IPS DF 6.9 (cell line): ENCODE measurements at regions not wholly inside any gene's neighbourhood (a gene's known extent, or its start where the extent isn't known, plus 50 kb on each side); places are given as distances from the start of the nearest gene placed in this dataset.
"Not testable (repeated sequence)": the region's sequence is repeated elsewhere in the genome, so short reads cannot be mapped to it uniquely, and the experiment has no call there.

Experiments
- DNase-seq: peaks from one replicate; pipeline ENCODE4 v3.0.0-alpha.2; 2013; ENCODE audit warnings: low read depth, low spot score
- H3K27ac ChIP-seq: one replicate; pipeline ENCODE4 v1.5.1; 2013; ENCODE audit warnings: low read length, control low read depth
- H3K27me3 ChIP-seq: 2 replicates; pipeline ENCODE4 v1.6.1; 2013; ENCODE audit warnings: mild to moderate bottlenecking, low read length; ENCODE audit not compliant: control insufficient read depth, insufficient read depth
- H3K36me3 ChIP-seq: 2 replicates; pipeline ENCODE4 v1.6.1; 2013; ENCODE audit warnings: low read length; ENCODE audit not compliant: control insufficient read depth, insufficient read depth
- H3K4me1 ChIP-seq: 2 replicates; pipeline ENCODE4 v1.6.1; 2013; ENCODE audit warnings: low read length; ENCODE audit not compliant: control insufficient read depth, insufficient read depth
- H3K4me3 ChIP-seq: 2 replicates; pipeline ENCODE4 v1.5.1; 2013; ENCODE audit warnings: mild to moderate bottlenecking, low read length
- H3K9me3 ChIP-seq: 2 replicates; pipeline ENCODE4 v1.6.1; 2013; ENCODE audit warnings: low read length, inconsistent platforms; ENCODE audit not compliant: control insufficient read depth, insufficient read depth
- WGBS: extraction: QIAGEN DNeasy Blood & Tissue Kit; methylation state at CpG from one replicate; pipeline ENCODE4 v1.1.7; 2013; ENCODE audit warnings: mixed read lengths, missing lambda C conversion rate; ENCODE audit not compliant: insufficient read length, insufficient coverage; 5-methylcytosine and 5-hydroxymethylcytosine counted together

DNA sequence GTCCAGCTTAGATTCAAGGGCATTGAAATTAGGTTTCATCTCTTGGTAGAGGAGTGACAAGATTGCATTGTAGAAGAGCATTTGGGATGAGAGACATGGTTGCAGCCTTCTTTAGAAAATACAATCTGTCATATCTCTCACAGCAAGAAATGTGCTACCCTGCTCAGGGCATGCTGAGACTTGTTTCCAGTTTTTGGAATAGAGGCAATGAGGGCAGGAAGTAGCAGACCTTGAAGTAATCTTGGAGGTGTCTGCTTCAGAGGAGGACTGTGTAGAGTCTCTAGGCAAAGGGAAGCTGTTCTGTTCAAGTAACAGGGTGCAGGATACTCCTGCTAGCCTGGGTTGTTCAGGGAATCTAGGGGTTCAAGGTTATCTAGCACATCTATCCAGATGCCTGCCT, 116.1 kb upstream of the ZNF827 start:
- Histone ChIP-seq H3K36me3 (no peaks in the 10 kb centered on the region), H3K4me1 (no peaks in the 10 kb centered on the region), H3K9me3 (no peaks in the 10 kb centered on the region), H3K27ac (no peak overlapping the region), H3K27me3 (no peaks in the 10 kb centered on the region), H3K4me3 (no peak overlapping the region)
- DNase-seq, result no peak

DNA sequence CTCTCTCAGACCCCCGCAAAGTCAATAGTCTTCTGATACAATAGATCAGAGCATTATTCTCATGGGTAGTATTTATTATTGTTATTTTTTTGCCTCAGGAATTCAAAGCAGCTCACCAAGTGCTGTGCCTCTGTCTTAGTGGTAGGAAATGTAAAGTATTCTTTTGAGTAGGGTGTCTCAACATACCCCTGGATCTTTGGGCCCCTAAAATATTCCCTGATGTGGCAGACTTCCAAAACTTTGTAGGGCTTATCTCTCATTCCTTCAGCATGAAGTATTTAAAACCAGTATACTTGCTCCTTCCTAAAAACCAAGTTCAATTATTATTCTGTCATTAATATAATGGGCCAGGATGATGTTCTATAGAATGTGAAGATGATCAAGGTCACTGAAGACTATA, 115.3 kb upstream of the ZNF827 start:
- H3K4me3 ChIP-seq, result no peak overlapping the region
- DNase-seq, result no peak
- no peaks in the 10 kb centered on the region for H3K9me3 ChIP-seq
- no CpG with 5 or more reads among the region's 1 CpG for WGBS
- no peaks in the 10 kb centered on the region for H3K36me3 ChIP-seq
- no peak overlapping the region for H3K27ac ChIP-seq
- H3K4me1 ChIP-seq, result no peaks in the 10 kb centered on the region
- H3K27me3 ChIP-seq, result no peaks in the 10 kb centered on the region

DNA sequence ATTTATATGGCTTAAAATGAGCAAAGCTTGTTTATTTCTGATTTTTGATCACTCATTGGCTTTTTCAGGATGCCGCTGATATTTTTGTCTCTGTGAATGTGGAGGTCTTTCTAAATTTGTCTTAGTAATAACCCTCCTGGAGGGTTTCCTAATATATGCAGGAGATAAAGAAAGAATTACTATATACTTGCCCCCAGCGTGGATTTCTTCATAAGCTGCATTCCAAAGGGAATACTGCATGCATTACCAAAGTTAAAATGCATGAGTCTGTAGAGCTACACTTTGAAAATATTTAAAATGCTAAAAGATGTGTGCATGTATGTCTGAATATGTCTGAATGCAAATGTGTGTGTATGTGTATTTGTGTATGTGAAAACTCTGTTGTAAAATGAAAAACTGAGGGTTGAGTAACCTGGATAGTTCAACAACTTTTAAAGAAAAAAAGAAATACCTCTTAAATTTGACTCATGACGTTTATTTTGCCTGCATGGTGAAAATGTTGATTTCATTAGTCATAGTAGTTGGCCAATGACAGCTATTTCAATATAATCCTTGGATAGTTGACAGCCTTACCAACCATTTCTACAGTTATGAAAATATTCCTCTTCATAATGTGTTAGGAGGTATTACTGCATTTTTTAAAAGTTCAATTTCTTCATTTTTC, 113.2 kb upstream of the ZNF827 start:
- Histone ChIP-seq H3K36me3 (no peaks in the 10 kb centered on the region), H3K27ac (no peak overlapping the region), H3K4me1 (no peaks in the 10 kb centered on the region), H3K9me3 (no peaks in the 10 kb centered on the region; the same call in 1 of the 2 replicates), H3K27me3 (no peaks in the 10 kb centered on the region), H3K4me3 (no peak overlapping the region)
- no peak for DNase-seq
- no CpG with 5 or more reads among the region's 3 CpGs for WGBS

DNA sequence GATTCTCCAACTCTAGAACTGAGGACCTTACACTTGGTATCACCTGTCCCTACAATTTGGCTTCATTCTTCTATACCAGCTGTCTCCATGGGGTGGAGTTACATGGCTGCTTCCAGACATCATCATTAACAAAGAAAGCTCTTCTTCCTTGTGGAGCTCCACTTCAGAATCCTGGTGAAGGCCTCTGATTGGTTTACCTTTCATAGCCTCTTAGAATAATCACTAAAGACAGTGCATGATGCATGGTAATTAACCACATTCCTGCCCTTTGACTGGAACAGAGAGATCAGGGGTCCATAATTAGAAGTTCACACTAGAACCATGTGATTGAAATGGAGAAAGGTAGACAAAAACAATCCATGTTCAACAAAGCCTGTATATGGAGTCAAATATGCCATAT, 112.6 kb upstream of the ZNF827 start:
- no peak overlapping the region for H3K27ac ChIP-seq

DNA sequence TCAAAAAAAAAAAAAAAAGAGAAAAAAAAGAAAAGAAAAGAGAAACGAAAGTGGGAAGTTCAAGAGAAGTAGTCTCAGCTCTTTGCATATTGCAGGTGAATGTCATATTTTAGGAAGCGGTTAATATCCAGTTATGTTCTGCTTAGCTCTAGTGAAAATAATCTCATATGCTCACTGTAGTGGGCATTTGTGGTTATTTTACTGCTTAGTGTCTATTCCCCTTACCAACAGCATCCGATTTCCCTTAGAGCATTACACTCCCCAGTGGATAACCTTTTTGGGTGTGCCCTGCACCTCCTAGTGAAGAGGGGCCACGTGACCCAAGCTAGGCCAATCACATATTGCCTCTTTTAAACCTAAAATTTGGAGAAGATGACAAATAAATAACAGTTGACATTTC, 111.2 kb upstream of the ZNF827 start:
- H3K27me3 ChIP-seq, result no peaks in the 10 kb centered on the region
- DNase-seq, result no peak
- H3K4me3 ChIP-seq, result no peak overlapping the region
- WGBS, result no CpG with 5 or more reads among the region's 4 CpGs
- no peaks in the 10 kb centered on the region for H3K36me3 ChIP-seq
- H3K27ac ChIP-seq, result no peak overlapping the region
- H3K4me1 ChIP-seq, result no peaks in the 10 kb centered on the region
- H3K9me3 ChIP-seq, result no peaks in the 10 kb centered on the region; the same call in 1 of the 2 replicates

More for the DNA sequence above, 112.6 kb upstream of the ZNF827 start:
- Histone ChIP-seq H3K4me1 (no peaks in the 10 kb centered on the region), H3K4me3 (no peak overlapping the region), H3K36me3 (no peaks in the 10 kb centered on the region), H3K27me3 (no peaks in the 10 kb centered on the region), H3K9me3 (no peaks in the 10 kb centered on the region; the same call in 1 of the 2 replicates)
- no peak for DNase-seq

DNA sequence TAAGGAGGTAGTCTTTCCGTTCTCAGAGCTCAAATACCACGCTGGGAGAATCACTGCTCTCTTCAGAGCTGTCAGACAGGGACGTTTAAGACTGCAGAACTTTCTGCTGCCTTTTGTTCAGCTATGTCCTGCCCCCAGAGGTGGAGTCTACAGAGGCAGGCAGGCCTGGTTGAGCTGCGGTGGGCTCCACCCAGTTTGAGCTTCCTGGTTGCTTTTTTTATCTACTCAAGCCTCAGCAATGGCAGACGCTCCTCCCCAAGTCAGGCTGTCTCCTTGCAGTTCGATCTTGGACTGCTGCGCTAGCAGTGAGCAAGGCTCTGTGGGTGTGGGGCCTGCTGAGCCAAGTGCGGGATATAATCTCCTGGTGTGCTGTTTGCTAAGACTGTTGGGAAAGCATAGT, 109.1 kb upstream of the ZNF827 start:
- H3K9me3 ChIP-seq, H3K36me3 ChIP-seq, H3K4me1 ChIP-seq, DNase-seq, H3K27ac ChIP-seq, H3K27me3 ChIP-seq, H3K4me3 ChIP-seq: not testable (repeated sequence)
- WGBS, result no CpG with 5 or more reads among the region's 8 CpGs

DNA sequence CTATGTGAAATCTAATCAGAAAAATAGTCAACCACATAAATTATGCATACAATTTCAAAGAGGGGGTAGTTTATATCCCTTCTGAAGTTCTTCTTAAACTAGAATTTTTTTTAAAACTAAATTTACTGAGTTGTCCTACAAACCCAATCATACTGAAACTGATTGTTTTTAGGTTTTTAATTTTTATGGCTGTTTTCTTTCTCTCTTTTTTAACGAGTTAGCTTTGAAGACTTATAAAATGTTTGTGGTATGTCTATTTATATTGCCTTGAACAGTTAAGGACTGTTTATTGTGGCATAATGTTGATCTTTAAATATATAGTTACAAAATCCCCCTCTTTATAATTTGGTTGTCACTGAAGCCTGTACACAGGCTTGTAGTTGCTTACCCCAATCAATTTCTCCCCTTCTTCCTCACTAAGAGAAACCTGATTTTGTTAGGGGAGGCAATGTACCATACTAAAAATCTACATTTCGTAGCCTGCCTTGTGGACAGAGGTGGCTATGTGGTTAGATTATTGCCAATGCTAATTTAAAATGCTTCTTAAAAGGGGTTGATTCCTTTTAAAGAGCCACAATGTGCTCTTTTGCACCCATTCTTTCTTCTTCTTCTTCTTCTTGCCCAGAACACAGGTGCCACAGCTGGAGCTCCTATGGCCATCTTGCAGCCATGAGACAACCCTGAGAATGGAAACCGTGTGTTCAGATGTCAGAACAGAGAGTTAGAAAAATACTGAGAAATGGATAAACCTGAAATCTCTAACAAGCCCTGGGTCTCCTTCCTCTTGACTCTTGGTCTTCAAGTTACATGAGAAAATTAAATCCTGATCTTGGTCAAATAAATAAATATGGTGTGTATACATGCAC, 102.7 kb upstream of the ZNF827 start:
- Histone ChIP-seq H3K36me3 (no peaks in the 10 kb centered on the region), H3K9me3 (no peaks in the 10 kb centered on the region), H3K27ac (no peak overlapping the region), H3K27me3 (no peaks in the 10 kb centered on the region), H3K4me3 (no peak overlapping the region), H3K4me1 (no peaks in the 10 kb centered on the region)
- WGBS, result no CpG with 5 or more reads among the region's 3 CpGs
- no peak for DNase-seq

DNA sequence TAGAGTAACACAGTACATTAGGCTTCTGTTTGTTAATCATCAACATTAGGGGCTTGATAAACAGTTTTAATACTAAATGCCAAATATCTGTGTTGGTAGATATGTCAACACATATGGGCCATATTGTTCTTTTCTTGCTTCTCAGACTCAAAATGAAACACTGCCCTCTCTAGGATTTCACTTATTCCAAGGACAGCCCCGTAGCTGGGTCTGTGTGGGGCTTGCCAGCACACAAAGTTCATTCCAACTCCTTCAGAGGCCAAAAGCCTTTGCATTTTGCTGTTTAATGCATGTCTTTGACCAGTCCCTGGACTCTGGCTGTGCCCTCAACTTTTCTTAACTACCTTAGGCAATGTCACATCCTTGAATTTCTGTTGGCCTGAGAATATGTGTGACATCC, 102.0 kb upstream of the ZNF827 start:
- H3K27me3 ChIP-seq, result no peaks in the 10 kb centered on the region
- DNase-seq, result no peak
- H3K27ac ChIP-seq, result no peak overlapping the region
- H3K36me3 ChIP-seq, result no peaks in the 10 kb centered on the region
- H3K9me3 ChIP-seq, result no peaks in the 10 kb centered on the region
- no CpG with 5 or more reads among the region's 1 CpG for WGBS
- no peak overlapping the region for H3K4me3 ChIP-seq
- H3K4me1 ChIP-seq, result no peaks in the 10 kb centered on the region

DNA sequence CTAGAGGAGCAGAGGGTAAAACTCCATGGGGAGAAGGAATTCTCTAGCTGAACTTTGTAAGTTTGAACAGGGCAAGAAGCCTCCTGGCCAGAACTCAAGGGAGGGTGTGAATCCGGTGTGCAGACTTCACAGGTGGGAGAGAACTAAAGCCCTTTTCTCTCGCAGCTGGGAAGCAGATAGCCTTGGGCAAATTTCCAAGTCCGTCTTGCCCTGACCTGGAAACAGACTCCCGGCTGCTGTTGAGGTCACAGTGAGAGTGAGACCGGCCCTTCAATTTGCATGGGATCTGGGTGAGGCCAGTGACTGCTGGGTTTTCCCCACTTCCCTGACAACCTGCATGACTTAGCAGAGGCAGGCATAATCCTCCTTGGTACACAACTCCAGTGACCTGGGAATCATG, 94.5 kb upstream of the ZNF827 start:
- WGBS, result no CpG with 5 or more reads among the region's 5 CpGs
- no peaks in the 10 kb centered on the region for H3K36me3 ChIP-seq
- H3K4me3 ChIP-seq, result no peak overlapping the region
- no peaks in the 10 kb centered on the region for H3K9me3 ChIP-seq
- H3K27ac ChIP-seq, result no peak overlapping the region
- DNase-seq, result no peak
- peaks cover 3% of the 10 kb centered on the region; the same call in 1 of the 2 replicates for H3K4me1 ChIP-seq
- H3K27me3 ChIP-seq, result no peaks in the 10 kb centered on the region; the same call in 1 of the 2 replicates

DNA sequence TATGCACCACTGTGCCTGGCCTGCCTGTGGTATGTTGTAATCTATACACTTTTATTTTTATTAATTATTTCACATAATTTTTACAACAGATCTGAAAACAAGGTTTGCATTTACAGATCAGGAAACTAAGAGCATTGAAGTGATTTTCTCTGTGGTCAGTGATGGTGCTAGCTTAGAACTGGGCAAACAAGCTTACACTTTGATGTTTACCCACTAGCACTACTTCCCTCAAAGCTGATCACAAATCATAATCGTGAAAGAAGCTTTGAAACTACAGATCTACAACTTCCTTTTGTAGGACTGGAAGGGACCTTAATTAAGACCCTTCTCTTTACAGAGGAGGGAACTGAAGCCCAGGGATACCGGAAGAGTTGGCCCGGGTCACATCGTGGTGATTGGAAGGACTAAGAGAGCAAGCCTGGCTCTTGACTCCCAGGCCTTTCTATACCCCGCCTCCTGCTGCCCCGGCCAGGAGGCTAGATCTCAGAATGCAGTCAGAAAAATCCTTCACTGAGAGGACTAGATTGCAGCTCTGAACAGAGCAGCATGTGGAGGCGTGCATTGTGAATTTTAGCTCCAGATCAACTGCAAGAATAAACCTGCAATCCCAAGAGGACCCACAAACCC, 93.7 kb upstream of the ZNF827 start:
- WGBS, result no CpG with 5 or more reads among the region's 7 CpGs

More for the DNA sequence above, 93.7 kb upstream of the ZNF827 start:
- Histone ChIP-seq H3K36me3 (no peaks in the 10 kb centered on the region), H3K27ac (no peak overlapping the region), H3K4me3 (no peak overlapping the region), H3K27me3 (no peaks in the 10 kb centered on the region; the same call in 1 of the 2 replicates), H3K4me1 (peaks cover 3% of the 10 kb centered on the region; the same call in 1 of the 2 replicates), H3K9me3 (no peaks in the 10 kb centered on the region)
- DNase-seq, result no peak
